ENCODE measurements at regions not wholly inside any gene's neighbourhood (a gene's known extent, or its start where the extent isn't known, plus 50 kb on each side); places are given as distances from the start of the nearest gene placed in this dataset.

DNA sequence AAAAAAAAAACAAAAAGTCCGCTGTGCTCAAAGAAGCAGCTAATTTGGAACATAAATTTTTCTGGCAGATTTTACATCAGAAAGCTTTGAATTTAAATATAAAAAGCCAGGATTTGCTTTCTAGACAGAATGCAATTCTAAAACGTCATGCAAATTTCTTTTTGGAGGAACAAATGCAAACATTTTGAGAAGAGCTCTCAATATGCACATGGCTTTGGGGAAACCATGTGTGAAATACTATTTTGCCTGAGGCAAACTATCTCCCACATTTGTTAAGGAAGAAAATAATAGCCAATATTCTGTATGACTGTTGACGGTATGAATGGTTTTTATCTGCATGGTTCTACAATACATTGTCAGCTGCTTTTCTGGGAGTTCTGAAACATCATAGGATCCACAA lies 320.0 kb upstream of the PSMD7 start:
- no peaks in the 10 kb centered on the region for H3K4me1 ChIP-seq (ENCODE audit: insufficient read depth, low read length)
- no peaks in the 10 kb centered on the region for H3K79me2 ChIP-seq (ENCODE audit: insufficient read depth, low read length)
- FAIRE-seq = no peak
- no peak overlapping the region for H3K4me2 ChIP-seq (ENCODE audit: low read depth, low read length)
- CTCF ChIA-PET (ENCODE audit: low intra/inter-chr PET ratio, low total read pairs) = no interaction called here
- no peaks in the 10 kb centered on the region for H3K36me3 ChIP-seq (replicated peaks in 1 of 2; ENCODE audit: control insufficient read depth in 1 of 2, insufficient read depth in 2 of 2, low read length in 2 of 2)
- POLR2A ChIA-PET = no interaction called here
- H2AFZ ChIP-seq (ENCODE audit: low read length) = no peak overlapping the region
- TF ChIP-seq SCMH1 (CRISPR knock-in tag; IDR thresholded peaks at IDR 0.05; ENCODE audit: borderline replicate concordance) (no peak), ZNF343 (CRISPR knock-in tag; IDR thresholded peaks at IDR 0.05) (no peak), MAF1 (CRISPR knock-in tag; IDR thresholded peaks at IDR 0.05; ENCODE audit: borderline replicate concordance) (no peak), ZNF7 (CRISPR knock-in tag; IDR thresholded peaks at IDR 0.05) (no peak), ZNF644 (CRISPR knock-in tag; IDR thresholded peaks at IDR 0.05; ENCODE audit: low read depth) (no peak), ATF7-NPFF (CRISPR knock-in tag; IDR thresholded peaks at IDR 0.05; ENCODE audit: low read depth) (no peak), SATB2 (CRISPR knock-in tag; IDR thresholded peaks at IDR 0.05) (no peak), HNF4G (IDR thresholded peaks at IDR 0.05; ENCODE audit: borderline replicate concordance, low read depth, low read length) (no peak), HNF4G (CRISPR knock-in tag; IDR thresholded peaks at IDR 0.05; ENCODE audit: borderline replicate concordance, low read depth) (no peak), ZFP62 (CRISPR knock-in tag; IDR thresholded peaks at IDR 0.05) (no peak), ZSCAN20 (CRISPR knock-in tag; IDR thresholded peaks at IDR 0.05; ENCODE audit: borderline replicate concordance) (no peak), KMT2B (CRISPR knock-in tag; IDR thresholded peaks at IDR 0.05) (no peak), RARA (CRISPR knock-in tag; IDR thresholded peaks at IDR 0.05) (no peak), FOSL1 (CRISPR knock-in tag; IDR thresholded peaks at IDR 0.05; ENCODE audit: borderline replicate concordance) (no peak), XBP1 (CRISPR knock-in tag; IDR thresholded peaks at IDR 0.05) (no peak), SIN3B (IDR thresholded peaks at IDR 0.05; ENCODE audit: low read length) (no peak), MYNN (CRISPR knock-in tag; IDR thresholded peaks at IDR 0.05; ENCODE audit: low read depth) (no peak)
- TF ChIP-seq, protein P1, sequence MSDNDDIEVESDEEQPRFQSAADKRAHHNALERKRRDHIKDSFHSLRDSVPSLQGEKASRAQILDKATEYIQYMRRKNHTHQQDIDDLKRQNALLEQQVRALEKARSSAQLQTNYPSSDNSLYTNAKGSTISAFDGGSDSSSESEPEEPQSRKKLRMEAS (IDR thresholded peaks at IDR 0.05) = no peak
- TF ChIP-seq, protein P2, sequence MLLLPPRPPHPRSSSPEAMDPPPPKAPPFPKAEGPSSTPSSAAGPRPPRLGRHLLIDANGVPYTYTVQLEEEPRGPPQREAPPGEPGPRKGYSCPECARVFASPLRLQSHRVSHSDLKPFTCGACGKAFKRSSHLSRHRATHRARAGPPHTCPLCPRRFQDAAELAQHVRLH (CRISPR knock-in tag; IDR thresholded peaks at IDR 0.05; ENCODE audit: borderline replicate concordance, low read depth) = no peak
- no peak overlapping the region for H3K4me3 ChIP-seq (replicated peaks in 1 of 3; ENCODE audit: insufficient read depth in 1 of 3, low read depth in 2 of 3, low read length in 3 of 3)
- H4K20me1 ChIP-seq (ENCODE audit: insufficient read depth, low read length) = no peaks in the 10 kb centered on the region
- WGBS (ENCODE audit: low lambda C conversion rate) = 34% methylated on average over 3 of the region's 3 CpGs
- H3K9ac ChIP-seq (ENCODE audit: insufficient read depth, low read depth, low read length) = no peak overlapping the region
- intact Hi-C loops (cut with micrococcal nuclease; ENCODE audit: unreplicated experiment) = no loop called here
- H3K27ac ChIP-seq (ENCODE audit: extremely low read length, insufficient read depth, low read length) = no peak overlapping the region
- BruUV-seq (replicated peaks) = no TSS peak
- in situ Hi-C loops (cut with HindIII; ENCODE audit: extremely low pct_ligation_motif_present, low pct_unique_long_range_greater_than_20kb) = no loop called here
- no peak for ATAC-seq
- peaks cover 0 to 16% of the 10 kb centered on the region in 2 experiments; a peak in 3 of 5 replicates for H3K27me3 ChIP-seq (ENCODE audit: control insufficient read depth in 1 of 2, insufficient read depth in 2 of 2, low read length in 2 of 2)
- no peak for DNase-seq (ENCODE audit: low spot score)
- H3K9me3 ChIP-seq (ENCODE audit: low read length) = no peaks in the 10 kb centered on the region

Data from HepG2 (cell line).